GM12873 (cell line): ENCODE measurements at regions not wholly inside any gene's neighbourhood (a gene's known extent, or its start where the extent isn't known, plus 50 kb on each side); places are given as distances from the start of the nearest gene placed in this dataset.

Experiments used
- TF ChIP-seq, protein P1 (sequence below): IDR thresholded peaks from 2 replicates; pipeline ENCODE4 v1.5.1; 2012; ENCODE audit warnings: low read depth, mild to moderate bottlenecking, moderate library complexity, low read length, control low read depth; ENCODE audit not compliant: insufficient read depth; ENCODE audit errors: missing control alignments

DNA sequence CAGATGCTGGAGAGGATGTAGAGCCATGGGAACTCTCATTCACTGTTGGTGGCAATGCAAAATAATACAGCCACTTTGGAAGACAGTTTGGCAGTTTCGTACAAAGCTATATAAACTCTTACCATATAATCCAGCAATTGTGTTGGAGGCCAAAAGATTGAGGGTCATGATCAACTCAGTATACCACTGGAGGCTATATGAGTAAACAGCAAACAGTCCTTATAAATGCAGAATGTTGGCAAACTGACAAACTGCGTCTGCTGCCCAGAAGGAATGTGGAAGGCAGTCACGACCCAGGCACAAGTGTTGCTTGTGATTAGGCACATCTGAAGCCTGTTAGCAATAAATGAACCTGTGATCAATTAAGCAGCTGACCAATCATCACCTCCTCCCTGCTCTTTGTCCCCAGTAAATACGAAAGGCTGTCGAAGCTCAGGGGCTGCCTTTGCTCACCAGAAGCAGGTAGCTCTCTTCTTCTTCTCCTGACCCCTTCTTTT, 98.1 kb upstream of the SPOPL start:
- TF ChIP-seq, protein P1, sequence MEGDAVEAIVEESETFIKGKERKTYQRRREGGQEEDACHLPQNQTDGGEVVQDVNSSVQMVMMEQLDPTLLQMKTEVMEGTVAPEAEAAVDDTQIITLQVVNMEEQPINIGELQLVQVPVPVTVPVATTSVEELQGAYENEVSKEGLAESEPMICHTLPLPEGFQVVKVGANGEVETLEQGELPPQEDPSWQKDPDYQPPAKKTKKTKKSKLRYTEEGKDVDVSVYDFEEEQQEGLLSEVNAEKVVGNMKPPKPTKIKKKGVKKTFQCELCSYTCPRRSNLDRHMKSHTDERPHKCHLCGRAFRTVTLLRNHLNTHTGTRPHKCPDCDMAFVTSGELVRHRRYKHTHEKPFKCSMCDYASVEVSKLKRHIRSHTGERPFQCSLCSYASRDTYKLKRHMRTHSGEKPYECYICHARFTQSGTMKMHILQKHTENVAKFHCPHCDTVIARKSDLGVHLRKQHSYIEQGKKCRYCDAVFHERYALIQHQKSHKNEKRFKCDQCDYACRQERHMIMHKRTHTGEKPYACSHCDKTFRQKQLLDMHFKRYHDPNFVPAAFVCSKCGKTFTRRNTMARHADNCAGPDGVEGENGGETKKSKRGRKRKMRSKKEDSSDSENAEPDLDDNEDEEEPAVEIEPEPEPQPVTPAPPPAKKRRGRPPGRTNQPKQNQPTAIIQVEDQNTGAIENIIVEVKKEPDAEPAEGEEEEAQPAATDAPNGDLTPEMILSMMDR: no peak

DNA sequence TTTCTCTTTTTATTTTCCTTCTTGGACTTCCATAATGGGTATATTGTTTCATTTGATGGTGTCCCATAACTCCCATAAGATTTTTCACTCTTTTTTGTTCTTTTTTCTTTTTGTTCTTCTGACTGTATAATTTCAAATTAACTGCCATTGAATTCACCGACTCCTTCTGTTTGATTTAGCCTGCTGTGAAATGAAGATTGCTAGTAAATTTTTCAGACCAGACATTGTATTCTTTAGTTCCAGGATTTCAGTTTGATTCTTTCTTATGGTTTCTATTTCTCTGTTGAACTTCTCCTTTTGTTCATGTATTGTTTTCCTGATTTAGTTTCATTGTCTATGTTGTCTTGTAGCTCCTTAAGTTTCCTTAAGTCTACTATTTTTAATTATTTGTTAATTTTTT, 87.6 kb upstream of the SPOPL start:
- TF ChIP-seq, protein P1: no peak

DNA sequence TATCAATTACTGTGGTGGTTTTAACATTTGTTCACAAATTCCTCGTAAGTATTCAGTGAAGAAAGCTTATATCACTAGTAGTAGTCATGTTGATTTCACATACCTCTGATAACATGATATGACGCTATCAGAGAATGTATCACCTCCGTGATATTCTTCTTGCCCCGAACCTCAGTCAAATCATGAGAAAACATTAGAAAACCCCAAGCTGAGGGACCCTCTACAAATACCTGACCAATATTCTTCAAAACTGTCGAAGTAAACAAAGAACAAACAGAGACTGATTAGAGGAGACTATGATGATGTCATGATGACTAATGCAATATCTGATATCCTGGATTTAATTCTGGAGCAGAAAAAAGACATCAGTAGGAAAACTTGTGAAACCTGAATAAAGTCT, 85.6 kb upstream of the SPOPL start:
- TF ChIP-seq, protein P1: no peak

DNA sequence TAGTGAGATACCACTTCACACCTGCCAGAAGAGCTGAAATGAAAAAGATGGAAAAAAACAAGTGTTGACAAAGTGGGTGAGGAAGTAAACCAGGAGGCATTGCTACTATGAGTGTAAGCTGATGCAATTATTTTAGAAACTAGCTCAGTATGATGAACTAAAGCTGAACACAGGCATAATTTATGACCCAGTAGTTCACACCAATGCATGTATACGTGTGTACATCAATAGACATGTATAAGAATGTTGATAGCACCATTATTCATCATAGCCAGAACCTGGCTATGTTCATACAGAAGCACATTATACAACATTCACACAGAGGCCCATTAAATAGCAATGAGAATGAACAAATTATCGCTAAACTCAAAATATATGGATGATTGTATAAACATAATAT, 83.1 kb upstream of the SPOPL start:
- TF ChIP-seq, protein P1: no peak

DNA sequence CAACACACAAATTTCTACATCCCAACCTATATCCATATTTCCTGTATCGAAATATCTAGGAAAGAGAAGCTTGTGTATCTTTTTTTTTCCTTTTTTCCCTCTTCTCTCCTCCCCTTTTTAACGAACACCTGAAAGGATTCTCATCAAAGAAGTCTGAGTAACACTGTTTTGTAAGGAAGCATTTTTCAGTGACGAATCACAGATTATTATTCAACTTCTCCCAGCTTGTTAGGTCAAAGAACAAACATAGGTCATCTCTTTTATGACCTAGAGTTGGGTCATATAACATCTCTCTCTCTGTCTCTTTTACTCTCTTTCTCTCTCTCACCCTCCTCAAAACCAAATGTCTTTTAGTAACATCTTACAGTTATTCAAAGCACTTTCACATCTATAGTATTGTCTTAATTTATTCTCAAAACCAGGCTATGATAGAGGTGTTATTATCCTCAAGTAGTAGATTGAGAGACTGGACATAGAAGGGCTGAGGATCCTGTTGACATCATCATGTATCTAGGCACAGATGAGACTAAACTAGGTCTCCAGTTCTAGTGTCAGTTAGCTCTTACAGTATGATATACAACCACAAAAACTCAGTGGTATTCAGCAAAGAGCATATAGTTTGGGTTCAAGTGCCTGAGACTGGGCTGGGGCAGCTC, 80.1 kb upstream of the SPOPL start:
- TF ChIP-seq, protein P1: no peak

DNA sequence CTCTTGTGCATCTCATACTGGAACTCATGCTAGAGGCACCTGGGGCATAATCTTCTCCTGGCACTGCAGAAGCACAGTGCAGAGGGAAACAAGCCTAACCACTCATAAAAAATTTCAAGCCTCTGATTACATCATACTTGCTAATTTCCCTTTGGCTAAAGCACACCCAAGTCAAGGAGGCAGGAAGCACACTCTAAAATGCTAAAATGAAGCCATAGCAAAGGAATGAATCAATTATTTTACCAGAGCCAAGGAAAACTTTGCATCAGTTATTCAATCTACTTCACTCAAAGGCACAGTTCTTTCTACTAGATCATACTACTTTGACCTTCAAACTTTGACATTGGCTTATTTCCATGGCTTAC, 79.6 kb upstream of the SPOPL start:
- TF ChIP-seq, protein P1: no peak

DNA sequence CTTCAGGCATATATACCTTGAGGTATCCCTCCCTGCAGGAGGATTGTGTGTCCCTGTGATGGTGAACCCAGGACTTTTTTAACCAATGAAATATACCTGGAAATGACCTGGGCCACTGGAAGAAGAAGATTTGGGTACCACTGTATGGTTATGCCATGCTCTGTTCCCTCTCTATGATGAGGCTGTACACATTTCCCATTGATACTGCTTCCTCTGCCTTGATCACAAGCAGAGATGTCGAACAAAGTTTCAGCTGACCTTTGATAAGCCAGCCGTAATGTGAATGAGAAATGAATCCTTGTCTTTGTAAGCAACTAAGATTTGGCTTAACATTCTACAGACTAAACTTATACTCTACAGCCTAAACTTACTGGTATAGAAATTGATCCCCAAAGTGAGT, 78.4 kb upstream of the SPOPL start:
- TF ChIP-seq, protein P1: no peak

DNA sequence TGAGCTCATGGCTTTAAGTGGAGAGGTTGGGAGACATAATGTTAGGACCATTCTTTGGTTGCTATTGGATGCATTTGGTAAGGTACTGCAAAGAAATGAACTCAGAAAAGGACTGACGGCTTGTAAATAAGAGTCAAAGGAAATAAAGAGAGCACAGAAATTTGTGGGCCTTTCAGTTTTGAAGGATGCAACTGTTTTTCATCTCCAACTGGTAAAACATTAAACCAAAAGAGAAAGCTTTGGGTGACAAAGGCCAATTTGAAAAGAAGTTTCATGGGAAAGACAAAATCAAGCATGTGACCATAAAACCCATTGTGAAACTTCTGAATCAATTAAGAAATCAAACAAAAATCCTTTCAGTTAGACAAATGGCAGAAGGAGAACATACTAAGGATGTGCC, 77.8 kb upstream of the SPOPL start:
- TF ChIP-seq, protein P1: no peak
